ENCODE measurements at regions not wholly inside any gene's neighbourhood (a gene's known extent, or its start where the extent isn't known, plus 50 kb on each side); places are given as distances from the start of the nearest gene placed in this dataset.

DNA sequence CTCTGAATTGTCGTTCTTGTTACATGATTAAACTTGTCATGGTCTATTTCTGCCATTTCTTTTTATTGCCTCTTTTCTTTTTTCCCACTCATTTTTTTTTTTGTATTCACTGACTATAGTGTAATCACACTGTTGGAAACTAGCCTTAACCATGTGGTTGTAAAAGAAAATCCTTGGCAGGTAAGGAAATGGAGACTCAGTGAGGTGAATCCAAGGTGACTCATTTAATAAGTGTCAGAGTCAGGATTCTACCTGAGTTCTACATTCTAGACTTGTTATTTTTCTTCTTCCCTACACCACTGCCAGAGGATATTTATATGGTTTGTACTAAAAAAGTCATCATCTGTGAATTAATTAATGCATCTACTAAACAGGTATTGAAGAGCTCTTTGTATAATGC is 152.2 kb downstream of the CBLL2 start:
- DNase-seq (ENCODE audit: low spot score): no peak
- in situ Hi-C loops (cut with MboI; ENCODE audit: low sequenced_read_pairs, unreplicated experiment): no loop called here
- TF ChIP-seq, protein P1, sequence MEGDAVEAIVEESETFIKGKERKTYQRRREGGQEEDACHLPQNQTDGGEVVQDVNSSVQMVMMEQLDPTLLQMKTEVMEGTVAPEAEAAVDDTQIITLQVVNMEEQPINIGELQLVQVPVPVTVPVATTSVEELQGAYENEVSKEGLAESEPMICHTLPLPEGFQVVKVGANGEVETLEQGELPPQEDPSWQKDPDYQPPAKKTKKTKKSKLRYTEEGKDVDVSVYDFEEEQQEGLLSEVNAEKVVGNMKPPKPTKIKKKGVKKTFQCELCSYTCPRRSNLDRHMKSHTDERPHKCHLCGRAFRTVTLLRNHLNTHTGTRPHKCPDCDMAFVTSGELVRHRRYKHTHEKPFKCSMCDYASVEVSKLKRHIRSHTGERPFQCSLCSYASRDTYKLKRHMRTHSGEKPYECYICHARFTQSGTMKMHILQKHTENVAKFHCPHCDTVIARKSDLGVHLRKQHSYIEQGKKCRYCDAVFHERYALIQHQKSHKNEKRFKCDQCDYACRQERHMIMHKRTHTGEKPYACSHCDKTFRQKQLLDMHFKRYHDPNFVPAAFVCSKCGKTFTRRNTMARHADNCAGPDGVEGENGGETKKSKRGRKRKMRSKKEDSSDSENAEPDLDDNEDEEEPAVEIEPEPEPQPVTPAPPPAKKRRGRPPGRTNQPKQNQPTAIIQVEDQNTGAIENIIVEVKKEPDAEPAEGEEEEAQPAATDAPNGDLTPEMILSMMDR (IDR thresholded peaks at IDR 0.05; ENCODE audit: borderline replicate concordance, control extremely low read depth, extremely low read depth, insufficient read depth, missing control alignments): no peak

- no peak for DNase-seq (ENCODE audit: low spot score)
- TF ChIP-seq, protein P1 (IDR thresholded peaks at IDR 0.05; ENCODE audit: borderline replicate concordance, control extremely low read depth, extremely low read depth, insufficient read depth, missing control alignments): no peak
- in situ Hi-C loops (cut with MboI; ENCODE audit: low sequenced_read_pairs, unreplicated experiment): no loop called here
These were observed 157.0 kb downstream of the CBLL2 start for GRCh38 chrX:22429704-22430103.

GRCh38 chrX:22430701-22431100 is 158.0 kb downstream of the CBLL2 start:
- in situ Hi-C loops (cut with MboI; ENCODE audit: low sequenced_read_pairs, unreplicated experiment): no loop called here
- no peak for DNase-seq (ENCODE audit: low spot score)
- TF ChIP-seq, protein P1 (IDR thresholded peaks at IDR 0.05; ENCODE audit: borderline replicate concordance, control extremely low read depth, extremely low read depth, insufficient read depth, missing control alignments): no peak

DNA sequence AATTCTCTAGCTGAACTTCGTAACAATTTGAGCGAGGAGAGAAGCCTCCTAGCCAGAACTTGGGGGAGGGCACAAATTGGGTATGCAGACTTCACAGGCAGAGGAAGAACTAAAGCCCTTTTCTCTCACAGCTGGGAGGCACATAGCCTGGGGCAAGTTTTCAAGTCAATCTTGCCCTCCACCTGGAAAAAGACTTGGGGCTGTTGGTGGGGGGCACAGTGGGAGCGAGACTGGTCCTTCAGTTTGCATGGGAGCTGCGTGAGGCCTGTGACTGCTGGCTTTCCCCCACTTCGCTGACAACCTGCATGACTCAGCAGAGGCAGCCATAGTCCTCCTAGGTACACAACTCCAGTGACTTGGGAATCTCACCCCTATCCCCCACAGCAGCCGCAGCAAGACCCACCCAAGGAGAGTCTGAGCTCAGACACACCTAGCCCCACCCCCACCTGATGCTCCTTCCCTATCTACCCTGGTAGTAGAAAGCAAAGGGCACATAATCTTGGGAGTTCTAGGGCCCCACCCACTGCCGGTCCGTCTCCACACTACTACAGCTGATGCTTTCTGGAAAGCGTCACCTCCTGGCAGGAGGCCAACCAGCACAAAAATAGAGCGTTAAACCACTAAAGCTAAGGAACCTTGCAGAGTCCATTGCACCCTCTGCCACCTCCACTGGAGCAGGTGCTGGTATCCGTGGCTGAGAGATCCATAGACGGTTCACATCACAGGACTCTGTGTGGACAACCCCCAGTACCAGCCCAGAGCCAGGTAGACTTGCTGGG is 160.8 kb downstream of the CBLL2 start:
- no peak for DNase-seq (ENCODE audit: low spot score)
- TF ChIP-seq, protein P1 (IDR thresholded peaks at IDR 0.05; ENCODE audit: borderline replicate concordance, control extremely low read depth, extremely low read depth, insufficient read depth, missing control alignments): no peak
- in situ Hi-C loops (cut with MboI; ENCODE audit: low sequenced_read_pairs, unreplicated experiment): no loop called here

DNA sequence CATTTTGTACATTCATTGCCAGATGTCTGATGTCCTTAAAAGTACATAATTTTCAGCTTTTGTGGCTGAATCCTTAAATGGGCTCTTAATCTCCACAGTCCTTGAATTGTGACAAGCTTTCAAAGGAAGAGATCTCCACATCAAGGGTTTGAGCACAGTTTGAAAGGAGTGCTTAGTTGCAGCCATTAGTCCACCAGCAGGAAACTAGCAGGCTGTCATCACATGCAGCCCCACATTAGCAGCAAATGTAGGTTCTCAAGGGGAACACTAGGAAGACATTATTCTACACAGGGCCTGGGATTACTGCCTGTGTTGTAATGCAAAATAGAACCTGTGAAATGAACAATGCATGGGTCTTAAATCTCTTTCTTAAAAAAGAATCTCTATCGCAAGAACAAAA is 173.2 kb downstream of the CBLL2 start:
- in situ Hi-C loops (cut with MboI; ENCODE audit: low sequenced_read_pairs, unreplicated experiment): no loop called here
- no peak for DNase-seq (ENCODE audit: low spot score)
- TF ChIP-seq, protein P1 (IDR thresholded peaks at IDR 0.05; ENCODE audit: borderline replicate concordance, control extremely low read depth, extremely low read depth, insufficient read depth, missing control alignments): no peak

- TF ChIP-seq, protein P1 (IDR thresholded peaks at IDR 0.05; ENCODE audit: borderline replicate concordance, control extremely low read depth, extremely low read depth, insufficient read depth, missing control alignments): no peak
- DNase-seq (ENCODE audit: low spot score): no peak
- in situ Hi-C loops (cut with MboI; ENCODE audit: low sequenced_read_pairs, unreplicated experiment): no loop called here
These were observed 190.2 kb downstream of the CBLL2 start for GRCh38 chrX:22462959-22463358.

Measured in GM13976 (cell line).